ENCODE measurements at regions not wholly inside any gene's neighbourhood (a gene's known extent, or its start where the extent isn't known, plus 50 kb on each side); places are given as distances from the start of the nearest gene placed in this dataset.
A peak's percentile ranks its signal among the peaks of the same experiment; 100 is the strongest.

- H3K4me3 ChIP-seq (ENCODE audit: control insufficient read depth, low read depth, low read length) = no peak overlapping the region
- TF ChIP-seq CTCF (conservative IDR thresholded peaks at IDR 0.05; ENCODE audit: control insufficient read depth, insufficient read depth, low read depth, low read length) = no peak
- no peak for DNase-seq (ENCODE audit: low read depth)
These were observed 304.3 kb upstream of the KCNH8 start for GRCh38 chr3:18843983-18844382.

- TF ChIP-seq CTCF (conservative IDR thresholded peaks at IDR 0.05; ENCODE audit: control insufficient read depth, insufficient read depth, low read depth, low read length) = no peak
- DNase-seq (ENCODE audit: low read depth) = no peak
- no peak overlapping the region for H3K4me3 ChIP-seq (ENCODE audit: control insufficient read depth, low read depth, low read length)
These were observed 305.1 kb upstream of the KCNH8 start for GRCh38 chr3:18843188-18843587.

GRCh38 chr3:18841422-18842343, 306.6 kb upstream of the KCNH8 start:
- no peak overlapping the region for H3K4me3 ChIP-seq (ENCODE audit: control insufficient read depth, low read depth, low read length)
- TF ChIP-seq CTCF (conservative IDR thresholded peaks at IDR 0.05; ENCODE audit: control insufficient read depth, insufficient read depth, low read depth, low read length) = no peak
- DNase-seq (ENCODE audit: low read depth) = peak; percentile 38

- no peak overlapping the region for H3K4me3 ChIP-seq (ENCODE audit: control insufficient read depth, low read depth, low read length)
- DNase-seq (ENCODE audit: low read depth) = no peak
- TF ChIP-seq CTCF (conservative IDR thresholded peaks at IDR 0.05; ENCODE audit: control insufficient read depth, insufficient read depth, low read depth, low read length) = no peak
These were observed 307.7 kb upstream of the KCNH8 start for GRCh38 chr3:18840535-18841137.

GRCh38 chr3:18838758-18839157, 309.6 kb upstream of the KCNH8 start:
- no peak overlapping the region for H3K4me3 ChIP-seq (ENCODE audit: control insufficient read depth, low read depth, low read length)
- DNase-seq (ENCODE audit: low read depth) = no peak
- no peak for TF ChIP-seq CTCF (conservative IDR thresholded peaks at IDR 0.05; ENCODE audit: control insufficient read depth, insufficient read depth, low read depth, low read length)

- no peak for TF ChIP-seq CTCF (conservative IDR thresholded peaks at IDR 0.05; ENCODE audit: control insufficient read depth, insufficient read depth, low read depth, low read length)
These were observed 311.1 kb upstream of the KCNH8 start for GRCh38 chr3:18837137-18837755.

More at GRCh38 chr3:18837137-18837755, 311.1 kb upstream of the KCNH8 start:
- no peak for DNase-seq (ENCODE audit: low read depth)
- H3K4me3 ChIP-seq (ENCODE audit: control insufficient read depth, low read depth, low read length) = no peak overlapping the region
